NCI-H146 treated with DMSO at 0.1 percent for 48 hours (cell line): ENCODE measurements at regions not wholly inside any gene's neighbourhood (a gene's known extent, or its start where the extent isn't known, plus 50 kb on each side); places are given as distances from the start of the nearest gene placed in this dataset.

Source experiments
- DNase-seq: peaks from one replicate; lab custom pipeline; 2025; ENCODE audit not compliant: unreplicated experiment; lab: John Stamatoyannopoulos, UW

DNA sequence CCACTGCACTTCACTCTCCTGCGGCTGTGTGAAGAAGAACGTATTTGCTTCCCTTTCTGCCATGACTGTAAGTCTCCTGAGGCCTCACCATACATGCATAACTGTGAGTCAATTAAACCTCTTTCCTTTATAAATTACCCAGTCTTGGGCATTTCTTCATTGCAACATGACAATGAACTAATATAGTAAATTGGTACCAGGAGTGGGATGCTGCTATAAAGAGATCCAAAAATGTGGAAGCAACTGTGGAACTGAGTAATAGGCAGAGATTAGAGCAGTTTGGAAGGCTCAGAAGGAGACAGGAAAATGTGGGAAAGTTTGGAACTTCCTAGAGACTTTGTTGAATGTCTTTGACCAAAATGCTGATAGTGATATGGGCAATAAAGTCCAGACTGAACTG is 1907.9 kb downstream of the MRPL39 start:
- no peak for DNase-seq

- DNase-seq = no peak
Observed at GRCh38 chr21:23698619-23699018, 1908.7 kb downstream of the MRPL39 start.

DNA sequence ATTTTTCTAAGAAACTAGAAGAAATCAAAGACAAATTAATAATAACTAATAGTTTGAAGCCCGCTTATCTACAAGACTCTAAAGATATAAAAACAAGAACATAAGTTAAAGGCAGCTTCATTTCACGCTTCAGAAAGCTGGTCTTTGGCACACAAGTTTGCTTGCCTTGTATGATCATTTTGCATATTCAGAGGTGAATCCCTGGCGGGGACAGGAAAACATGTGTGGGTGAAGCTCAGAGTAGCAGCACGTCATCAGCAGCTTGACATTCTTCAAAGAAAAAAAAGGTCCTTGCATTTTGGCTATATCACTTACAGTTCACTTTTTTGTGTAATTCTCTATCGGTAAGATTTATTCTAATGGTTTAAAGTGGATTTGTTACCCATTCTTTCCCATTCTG is 1911.8 kb downstream of the MRPL39 start:
- no peak for DNase-seq

DNA sequence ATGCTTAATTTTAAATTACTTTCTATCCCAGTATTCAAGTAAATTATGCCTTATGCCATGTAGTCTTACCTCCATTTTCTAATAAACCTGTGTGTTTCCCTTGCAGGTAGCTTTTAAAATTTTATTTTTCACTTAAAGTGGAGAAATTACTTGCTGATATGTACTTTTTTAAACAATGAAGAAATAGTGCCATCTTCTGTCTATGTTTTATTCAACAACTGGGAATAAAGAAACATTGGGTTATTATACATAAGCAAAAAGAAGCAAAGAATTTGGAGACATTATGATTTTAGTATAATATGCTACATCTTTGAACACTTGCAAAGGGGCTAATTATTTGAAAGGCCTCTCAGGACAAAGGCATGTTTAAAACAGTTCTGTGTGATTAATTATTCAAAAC is 1912.9 kb downstream of the MRPL39 start:
- peak; percentile 0 for DNase-seq

DNA sequence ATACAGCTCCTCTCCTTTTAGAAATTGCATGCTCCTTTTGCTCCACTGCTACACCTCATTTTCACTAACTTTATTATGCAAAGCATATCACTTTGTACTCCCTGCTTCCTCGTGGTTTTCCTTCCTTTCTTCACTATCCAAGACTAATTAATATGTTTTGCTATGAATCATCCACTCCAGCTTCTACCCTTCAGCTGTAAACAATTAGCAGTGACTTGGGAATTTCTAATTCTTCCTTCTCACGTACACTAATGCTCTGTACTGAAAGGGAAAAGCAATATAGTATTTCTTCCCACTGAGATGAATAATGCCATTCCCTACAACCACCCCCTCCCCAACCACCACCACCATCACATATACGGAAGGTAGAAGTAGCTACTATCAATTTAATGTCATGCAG is 1917.0 kb downstream of the MRPL39 start:
- no peak for DNase-seq

GRCh38 chr21:23686737-23687523 is 1920.4 kb downstream of the MRPL39 start:
- DNase-seq = no peak

- no peak for DNase-seq
Observed at GRCh38 chr21:23684431-23684830, 1922.8 kb downstream of the MRPL39 start.

- DNase-seq = no peak
Observed at GRCh38 chr21:23664193-23664694, 1943.0 kb downstream of the MRPL39 start.

GRCh38 chr21:23660560-23660959 is 1946.7 kb downstream of the MRPL39 start:
- no peak for DNase-seq

DNA sequence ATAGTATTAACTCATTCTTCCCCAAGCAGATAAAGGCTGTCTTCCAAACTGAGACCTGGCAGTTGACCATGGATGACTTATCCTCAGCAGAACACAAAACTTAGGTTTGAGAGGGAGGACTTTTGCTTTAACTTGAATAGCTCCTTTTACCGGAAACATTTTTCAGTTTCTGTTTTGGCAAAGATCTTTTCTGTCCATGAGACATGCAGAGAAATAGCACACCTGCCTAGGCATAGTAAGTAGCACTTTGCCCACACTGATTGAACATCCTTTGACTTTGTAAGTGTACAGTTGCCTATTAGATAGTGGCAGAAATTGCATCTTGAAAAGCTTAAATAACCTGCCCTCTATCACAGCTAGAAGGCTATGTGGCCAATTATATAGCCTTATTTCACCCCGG is 1962.5 kb downstream of the MRPL39 start:
- DNase-seq = no peak

- no peak for DNase-seq
Observed at GRCh38 chr21:23639721-23640120, 1967.6 kb downstream of the MRPL39 start.

DNA sequence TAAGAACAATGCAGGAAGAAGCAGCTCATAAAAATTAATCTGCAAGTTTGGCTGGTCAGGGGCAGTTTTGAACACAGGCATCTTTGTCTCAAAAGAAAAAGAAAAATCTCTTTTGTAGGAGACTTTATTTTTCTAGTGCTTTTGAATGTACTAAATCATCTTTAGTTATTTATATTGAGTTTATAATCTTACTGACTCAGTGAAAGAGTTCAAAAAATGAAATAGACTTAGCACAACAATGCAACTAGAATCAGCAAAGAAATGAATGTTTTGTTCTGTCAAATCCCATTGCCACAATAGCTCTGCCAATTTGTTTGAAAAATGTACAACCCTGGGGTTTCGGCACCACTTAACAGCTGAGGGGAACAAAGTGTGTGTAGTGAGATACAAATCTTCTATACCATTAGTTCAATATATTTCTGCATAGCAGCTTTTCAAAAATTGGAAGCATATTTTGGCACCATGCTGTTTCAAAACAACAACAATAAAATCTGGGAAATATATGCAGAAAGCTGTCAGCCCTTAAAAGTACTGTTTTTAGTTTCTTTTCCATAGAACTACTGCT is 1969.1 kb downstream of the MRPL39 start:
- no peak for DNase-seq

DNA sequence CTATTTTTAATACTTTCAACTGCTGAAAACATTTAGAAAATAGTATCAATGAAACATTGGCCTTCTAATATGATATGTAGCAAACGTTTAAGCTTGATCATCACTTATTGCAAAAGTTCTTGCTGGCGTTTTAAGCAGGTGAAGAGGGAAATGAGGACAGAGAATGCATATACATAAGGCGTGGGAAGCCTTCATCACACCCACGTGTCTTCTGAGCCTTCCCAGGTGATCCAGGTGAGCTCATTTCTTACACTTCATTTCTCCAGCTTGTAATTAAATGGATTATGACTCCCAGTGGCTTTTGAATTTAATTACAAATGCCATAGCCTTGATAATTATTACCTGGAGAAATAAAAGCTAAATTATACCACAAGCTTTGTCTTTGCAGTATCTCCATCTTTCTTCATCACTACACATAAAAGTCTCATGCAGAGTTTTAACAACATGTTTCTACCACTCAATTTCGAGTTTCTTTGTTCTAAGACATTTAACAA is 1973.8 kb downstream of the MRPL39 start:
- DNase-seq = no peak

DNA sequence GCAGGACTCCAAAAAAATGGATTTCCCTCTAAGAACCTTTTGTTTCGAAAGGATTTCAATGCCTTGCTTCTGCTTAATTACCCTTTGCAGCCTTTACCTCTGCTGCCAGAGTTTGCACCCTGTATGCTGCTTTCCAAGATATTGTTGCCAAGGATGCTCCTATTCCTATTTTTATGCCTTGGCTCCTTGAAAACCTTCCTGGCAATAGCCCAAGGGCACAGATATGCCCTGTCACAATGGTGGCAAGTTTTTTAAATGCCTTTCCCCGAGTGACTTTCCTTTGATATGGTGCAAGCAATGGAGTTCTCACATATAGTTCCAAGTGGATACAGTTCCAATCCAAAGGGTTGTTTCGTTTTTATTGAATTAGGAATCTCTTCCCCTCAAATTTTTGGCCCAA is 1983.0 kb downstream of the MRPL39 start:
- DNase-seq = no peak

DNA sequence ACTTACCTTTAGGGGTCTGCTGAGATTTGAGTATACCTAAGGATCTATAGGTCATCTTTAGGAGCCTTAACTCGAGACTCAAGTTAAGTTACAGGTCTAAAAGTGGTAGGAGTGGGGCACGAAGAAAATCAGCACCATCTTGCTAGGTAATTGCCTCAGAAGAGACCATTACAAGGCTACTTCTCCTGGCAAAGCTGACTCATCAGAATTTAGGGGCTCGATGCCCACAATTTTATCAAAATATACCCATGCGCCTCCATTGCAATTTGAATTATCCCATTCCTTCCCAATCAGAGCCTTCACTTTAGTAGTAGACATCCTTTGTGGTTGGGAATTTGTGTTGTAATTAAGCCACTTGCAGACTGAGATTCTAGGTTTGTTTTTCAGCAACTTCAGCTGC is 1994.3 kb downstream of the MRPL39 start:
- no peak for DNase-seq

DNA sequence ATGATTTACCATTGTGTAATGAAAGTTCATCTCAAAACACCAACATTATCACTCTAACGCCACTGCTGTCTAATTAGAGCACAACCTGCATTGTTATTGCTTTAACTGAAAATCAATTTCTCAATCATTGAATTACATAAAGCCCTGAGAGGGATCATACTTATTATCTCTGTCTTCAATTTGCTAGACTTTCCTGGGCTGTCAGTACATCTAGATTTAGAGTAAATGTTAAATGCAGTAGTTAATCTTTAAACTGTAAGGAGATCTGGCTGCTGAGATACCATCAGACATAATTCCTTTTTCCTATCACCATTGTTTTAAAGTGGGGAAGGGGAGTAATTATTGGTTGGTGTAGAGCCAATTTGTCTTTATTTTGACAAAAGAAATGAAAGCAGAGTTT is 1995.1 kb downstream of the MRPL39 start:
- DNase-seq = no peak

DNA sequence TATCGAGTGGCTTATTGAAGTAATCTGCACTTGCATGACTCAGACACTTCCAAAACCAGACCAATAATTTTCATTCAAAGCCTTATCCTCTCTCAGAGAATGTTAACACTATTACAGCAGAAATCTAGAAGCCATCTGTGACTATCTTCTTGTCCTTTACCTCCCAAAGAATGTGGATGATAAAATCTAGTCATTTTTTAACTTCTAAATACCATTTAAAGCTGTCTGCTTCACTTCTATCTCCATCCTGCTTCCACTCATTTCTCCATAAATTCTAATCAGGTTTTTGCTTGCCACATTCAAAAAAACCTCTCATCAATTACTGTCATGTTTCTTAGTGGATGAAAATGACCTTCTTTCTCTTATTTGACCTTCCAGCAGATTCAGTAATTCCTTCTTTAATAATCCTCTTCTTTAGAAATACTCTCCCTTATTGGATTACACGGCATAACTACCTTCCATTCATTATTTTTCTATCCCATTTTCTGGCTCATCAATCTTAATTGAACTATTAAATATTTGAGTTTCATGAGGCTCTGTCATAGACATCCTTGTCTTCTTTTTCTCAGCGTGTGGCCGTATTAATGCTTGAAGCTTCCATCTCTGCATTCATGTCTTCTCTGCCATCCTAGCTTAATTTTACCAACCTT is 1999.4 kb downstream of the MRPL39 start:
- DNase-seq = peak; percentile 71

DNA sequence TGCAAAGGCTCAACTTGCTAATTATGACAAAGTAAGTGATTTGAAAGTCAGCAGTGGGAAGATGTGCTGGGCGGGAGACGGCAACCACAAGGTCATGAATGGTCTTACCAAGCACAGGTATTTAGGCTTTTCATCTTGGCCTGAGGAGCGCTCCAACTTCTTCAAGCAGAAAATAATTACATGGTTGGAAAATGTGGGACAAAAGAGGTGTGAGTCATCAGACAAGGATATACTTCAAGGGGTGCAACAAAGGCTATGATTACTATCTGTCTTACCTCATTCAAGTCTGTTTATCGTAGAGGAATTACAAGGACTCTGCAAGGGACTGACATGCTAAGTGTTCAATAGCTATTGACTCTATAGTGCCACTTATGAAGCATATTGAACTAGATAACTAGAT is 2005.7 kb downstream of the MRPL39 start:
- DNase-seq = no peak

DNA sequence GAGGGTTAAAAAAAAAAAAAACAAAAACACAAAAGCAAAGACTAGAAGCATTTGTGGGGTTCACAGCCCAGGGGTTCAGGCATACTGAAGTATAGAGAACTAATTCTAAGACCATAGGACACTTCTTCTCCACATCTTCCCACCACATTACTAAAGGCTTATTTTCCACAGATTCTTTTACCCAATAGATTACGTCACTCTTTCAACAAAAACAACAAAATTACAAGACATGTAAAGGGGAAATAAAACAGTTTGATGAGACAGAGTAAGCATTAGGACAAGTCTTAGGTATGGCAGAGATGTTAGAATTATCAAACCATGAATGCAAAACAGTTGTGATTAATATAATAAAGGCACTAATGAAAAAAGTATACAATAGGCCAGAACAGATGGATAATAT is 2013.7 kb downstream of the MRPL39 start:
- DNase-seq = no peak

DNA sequence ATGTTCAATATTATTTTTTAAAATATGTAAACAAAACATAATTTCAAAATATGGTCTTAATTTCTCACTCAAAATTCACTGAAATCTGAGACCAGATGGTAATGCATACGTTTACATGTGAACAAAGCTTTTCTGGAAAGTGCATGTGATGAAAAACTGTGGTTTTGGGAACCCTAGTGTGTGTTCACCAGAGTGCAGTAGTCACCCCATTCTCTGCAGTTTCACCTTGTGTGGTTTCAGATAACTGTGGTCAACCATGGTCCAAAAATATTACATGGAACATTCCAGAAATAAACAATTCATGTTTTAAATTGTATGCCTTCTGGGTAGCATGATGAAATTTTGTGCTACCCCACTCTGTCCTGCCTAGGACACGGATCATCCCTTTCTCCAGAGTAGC is 2021.9 kb downstream of the MRPL39 start:
- no peak for DNase-seq

- no peak for DNase-seq
Observed at GRCh38 chr21:23579573-23579972, 2027.7 kb downstream of the MRPL39 start.

GRCh38 chr21:23578027-23578426 is 2029.3 kb downstream of the MRPL39 start:
- DNase-seq = peak; percentile 9
